Karpas-422 (cell line): ENCODE measurements at regions not wholly inside any gene's neighbourhood (a gene's known extent, or its start where the extent isn't known, plus 50 kb on each side); places are given as distances from the start of the nearest gene placed in this dataset.

Source experiments
- DNase-seq: peaks from one replicate; pipeline ENCODE4 v3.0.0-alpha.2; 2015
- H2AFZ ChIP-seq: fragments of 200-600 bp; sonication (generic); 2 replicates; pipeline ENCODE4 v1.6.1; 2014; ENCODE audit warnings: antibody characterized with exemption, low read length, mixed read lengths
- H3K27ac ChIP-seq: fragments of 200-600 bp; sonication (generic); 2 replicates; pipeline ENCODE4 v1.5.1; 2014; ENCODE audit warnings: mild to moderate bottlenecking, low read length, moderate library complexity
- H3K27me3 ChIP-seq: fragments of 200-600 bp; sonication (generic); 2 replicates; pipeline ENCODE4 v1.6.1; 2014; ENCODE audit warnings: low read length, mixed read lengths
- H3K36me3 ChIP-seq: fragments of 200-600 bp; sonication (generic); 2 replicates; pipeline ENCODE4 v1.6.1; 2014; ENCODE audit warnings: low read length, mixed read lengths; ENCODE audit not compliant: insufficient read depth
- H3K4me1 ChIP-seq: fragments of 200-600 bp; sonication (generic); 2 replicates; pipeline ENCODE4 v1.6.1; 2014; ENCODE audit warnings: mild to moderate bottlenecking, low read length, mixed read lengths
- H3K4me2 ChIP-seq: fragments of 200-600 bp; sonication (generic); 2 replicates; pipeline ENCODE4 v1.6.1; 2014; ENCODE audit warnings: low read length, low read depth, mild to moderate bottlenecking; ENCODE audit not compliant: poor library complexity, severe bottlenecking
- H3K4me3 ChIP-seq: fragments of 200-600 bp; sonication (generic); 2 replicates; pipeline ENCODE4 v1.5.1; 2014; ENCODE audit warnings: mild to moderate bottlenecking, antibody characterized with exemption, low read length, mixed read lengths
- H3K79me2 ChIP-seq: fragments of 200-600 bp; sonication (generic); 2 replicates; pipeline ENCODE4 v1.6.1; 2014; ENCODE audit warnings: mild to moderate bottlenecking, low read length, mixed read lengths
- H3K9ac ChIP-seq: fragments of 200-600 bp; sonication (generic); 2 replicates; pipeline ENCODE4 v1.6.0; 2014; ENCODE audit warnings: low read length
- H3K9me2 ChIP-seq: fragments of 200-600 bp; sonication (generic), shearing (Covaris generic); replicated peaks from 2 replicates; pipeline ENCODE4 v1.6.0; 2014; ENCODE audit warnings: mild to moderate bottlenecking, low read length, moderate library complexity; ENCODE audit not compliant: insufficient read depth
- H3K9me3 ChIP-seq: fragments of 300-700, 200-600 bp; sonication (generic); 2 replicates; pipeline ENCODE4 v1.6.1; 2014; ENCODE audit warnings: low read length, mixed read lengths
- H4K20me1 ChIP-seq: fragments of 200-600 bp; sonication (generic); 2 replicates; pipeline ENCODE4 v1.6.1; 2014; ENCODE audit warnings: mild to moderate bottlenecking, antibody characterized with exemption, low read length, low read depth; ENCODE audit not compliant: insufficient read depth

DNA sequence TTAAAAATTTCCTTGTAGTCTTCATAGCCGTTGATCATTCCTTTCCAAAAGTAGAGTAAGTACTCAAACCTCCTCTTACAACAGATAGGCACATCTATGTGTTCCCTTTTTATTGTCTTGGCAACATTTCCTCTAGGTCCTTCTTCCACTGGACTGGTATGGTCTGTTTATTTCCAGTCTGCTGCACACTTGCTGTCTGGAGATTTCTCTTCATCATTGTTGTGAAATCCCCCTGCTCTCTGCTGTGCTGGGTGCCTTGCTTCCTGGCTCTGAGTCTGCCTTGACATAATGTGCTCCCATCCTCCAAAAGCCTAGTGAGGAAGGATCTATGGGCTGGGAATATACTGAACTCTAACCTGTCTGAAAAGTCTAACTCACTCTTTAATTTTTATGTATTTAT, 545.3 kb upstream of the VSTM2A start:
- Histone ChIP-seq H3K4me3 (no peak overlapping the region), H4K20me1 (no peaks in the 10 kb centered on the region), H3K4me2 (no peak overlapping the region), H3K9me2 (no peaks in the 10 kb centered on the region), H2AFZ (no peak overlapping the region), H3K27ac (no peak overlapping the region), H3K9ac (no peak overlapping the region), H3K79me2 (no peaks in the 10 kb centered on the region), H3K9me3 (peaks cover 11% of the 10 kb centered on the region), H3K4me1 (no peaks in the 10 kb centered on the region), H3K36me3 (no peaks in the 10 kb centered on the region), H3K27me3 (no peaks in the 10 kb centered on the region)
- DNase-seq: no peak

DNA sequence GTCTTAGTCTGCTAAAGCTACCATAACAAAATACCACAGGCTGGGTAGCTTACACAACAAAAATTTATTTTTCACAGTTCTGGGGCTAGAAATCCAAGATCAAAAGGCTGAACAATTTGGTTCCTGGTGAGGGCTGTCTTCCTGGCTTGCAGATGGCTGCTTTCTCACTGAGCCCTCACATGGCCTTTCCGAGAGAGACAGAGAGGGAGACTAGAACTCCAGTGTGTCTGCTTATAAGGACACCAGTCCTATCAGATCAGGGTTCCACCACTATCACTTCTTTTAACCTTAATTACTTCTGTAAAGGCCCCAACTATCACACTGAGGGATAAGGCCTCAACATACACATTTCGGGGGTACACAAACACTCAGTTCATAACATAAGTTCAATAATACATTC, 527.4 kb upstream of the VSTM2A start:
- Histone ChIP-seq H3K9me2 (no peaks in the 10 kb centered on the region), H3K79me2 (no peaks in the 10 kb centered on the region), H3K4me3 (no peak overlapping the region), H2AFZ (no peak overlapping the region), H3K27me3 (no peaks in the 10 kb centered on the region), H3K9ac (no peak overlapping the region), H3K4me1 (no peaks in the 10 kb centered on the region), H3K36me3 (no peaks in the 10 kb centered on the region), H3K27ac (no peak overlapping the region), H3K9me3 (peaks cover 17% of the 10 kb centered on the region; the same call in 1 of the 2 replicates), H4K20me1 (no peaks in the 10 kb centered on the region), H3K4me2 (no peak overlapping the region)
- DNase-seq: no peak

DNA sequence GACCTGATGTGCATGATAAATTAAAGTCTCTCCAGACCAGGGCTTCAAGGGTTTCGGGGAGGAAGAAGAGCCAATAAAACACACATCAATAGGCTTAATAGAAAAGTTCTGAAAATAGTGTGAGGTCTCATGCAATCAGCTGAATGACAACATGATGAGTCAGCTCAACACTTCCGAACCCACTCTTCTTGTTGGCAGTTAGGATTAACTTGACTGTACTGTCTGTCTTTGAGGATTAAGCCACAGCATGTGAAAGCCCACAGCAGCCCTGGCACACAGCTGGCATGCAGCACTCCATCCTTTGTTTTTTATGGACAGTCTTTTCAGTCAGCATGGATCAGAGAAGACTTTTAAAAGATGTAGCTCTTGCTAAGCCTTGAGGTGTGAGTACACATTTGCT, 526.9 kb upstream of the VSTM2A start:
- peaks cover 17% of the 10 kb centered on the region; the same call in 1 of the 2 replicates for H3K9me3 ChIP-seq
- H3K9ac ChIP-seq: no peak overlapping the region
- H3K4me2 ChIP-seq: no peak overlapping the region
- no peaks in the 10 kb centered on the region for H3K27me3 ChIP-seq
- H3K36me3 ChIP-seq: no peaks in the 10 kb centered on the region
- no peak overlapping the region for H3K4me3 ChIP-seq
- H3K9me2 ChIP-seq: no peaks in the 10 kb centered on the region
- H4K20me1 ChIP-seq: no peaks in the 10 kb centered on the region
- DNase-seq: no peak
- H3K4me1 ChIP-seq: no peaks in the 10 kb centered on the region
- H2AFZ ChIP-seq: no peak overlapping the region
- H3K79me2 ChIP-seq: no peaks in the 10 kb centered on the region
- no peak overlapping the region for H3K27ac ChIP-seq

DNA sequence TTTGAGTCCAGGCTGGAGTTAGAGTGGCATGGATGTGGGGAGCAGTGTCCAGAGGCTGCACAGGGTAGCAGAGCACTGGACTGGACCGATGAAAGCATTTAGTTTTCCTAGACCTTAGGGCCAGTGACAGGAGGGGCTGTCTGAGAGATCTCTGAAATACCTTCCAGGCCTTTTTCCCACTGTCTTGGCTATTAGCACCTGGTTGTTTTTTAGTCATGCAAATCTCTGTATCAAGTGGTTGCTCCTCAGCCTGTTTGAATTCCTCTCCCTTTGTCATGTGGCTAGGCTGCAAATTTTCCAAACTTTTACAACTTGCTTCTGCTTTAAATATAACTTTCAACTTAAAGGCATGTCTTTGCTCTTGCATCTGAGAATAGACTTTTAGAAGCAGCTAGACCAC, 504.3 kb upstream of the VSTM2A start:
- no peaks in the 10 kb centered on the region for H3K9me2 ChIP-seq
- H3K79me2 ChIP-seq: no peaks in the 10 kb centered on the region
- H3K4me1 ChIP-seq: no peaks in the 10 kb centered on the region
- H3K9ac ChIP-seq: no peak overlapping the region
- H3K36me3 ChIP-seq: no peaks in the 10 kb centered on the region
- no peaks in the 10 kb centered on the region for H4K20me1 ChIP-seq
- no peak overlapping the region for H2AFZ ChIP-seq
- peaks cover 17% of the 10 kb centered on the region for H3K9me3 ChIP-seq
- no peak for DNase-seq
- H3K4me3 ChIP-seq: no peak overlapping the region
- H3K4me2 ChIP-seq: no peak overlapping the region
- H3K27me3 ChIP-seq: no peaks in the 10 kb centered on the region
- H3K27ac ChIP-seq: no peak overlapping the region

DNA sequence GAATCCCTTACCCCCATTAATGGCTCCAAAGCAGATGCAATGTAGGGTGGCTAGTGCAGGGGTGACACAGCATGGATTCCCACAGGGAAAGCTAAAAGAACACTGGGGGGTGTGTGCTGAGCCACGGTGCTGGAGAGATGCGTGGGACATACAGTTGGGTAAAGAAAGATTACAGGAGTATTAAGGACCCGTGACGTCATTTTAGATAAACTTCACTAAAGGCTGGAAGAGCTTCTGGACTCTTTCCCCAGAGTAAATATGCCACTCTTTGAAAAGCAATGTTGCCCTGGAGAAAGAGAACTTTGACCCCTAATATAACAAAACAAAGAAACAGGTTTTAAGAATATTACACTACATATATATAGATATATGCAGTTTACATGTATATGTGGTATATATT, 481.5 kb upstream of the VSTM2A start:
- H3K79me2 ChIP-seq: no peaks in the 10 kb centered on the region
- no peaks in the 10 kb centered on the region for H3K36me3 ChIP-seq
- H3K4me1 ChIP-seq: no peaks in the 10 kb centered on the region
- no peaks in the 10 kb centered on the region for H3K9me2 ChIP-seq
- no peaks in the 10 kb centered on the region for H4K20me1 ChIP-seq
- H3K4me2 ChIP-seq: no peak overlapping the region
- H3K4me3 ChIP-seq: no peak overlapping the region
- no peak overlapping the region for H3K9ac ChIP-seq
- no peak for DNase-seq
- H3K27me3 ChIP-seq: no peaks in the 10 kb centered on the region
- H3K27ac ChIP-seq: no peak overlapping the region
- peaks cover 44% of the 10 kb centered on the region for H3K9me3 ChIP-seq
- H2AFZ ChIP-seq: no peak overlapping the region

DNA sequence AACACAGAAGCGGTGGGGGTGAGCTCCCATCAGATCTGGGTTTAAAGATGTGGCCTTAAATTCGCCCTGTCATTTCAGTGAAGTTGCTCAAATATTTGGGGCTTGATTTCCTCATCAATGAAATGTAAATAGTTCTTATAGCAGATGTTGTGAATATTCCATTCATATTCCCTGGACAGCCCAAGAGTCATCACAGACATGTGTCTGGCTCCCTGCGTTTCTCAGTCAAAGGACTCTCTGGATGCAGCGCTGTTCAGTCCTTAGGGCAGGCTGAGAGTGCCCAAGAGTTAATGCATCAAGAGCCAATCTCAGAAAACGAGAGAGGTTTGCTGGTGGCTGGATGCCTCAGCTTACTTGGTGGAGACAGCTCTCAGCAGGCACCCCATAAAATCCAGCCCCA, 475.5 kb upstream of the VSTM2A start:
- H3K9me3 ChIP-seq: peaks cover 25% of the 10 kb centered on the region
- H2AFZ ChIP-seq: no peak overlapping the region
- no peak overlapping the region for H3K27ac ChIP-seq
- no peak overlapping the region for H3K4me3 ChIP-seq
- H3K27me3 ChIP-seq: no peaks in the 10 kb centered on the region
- H3K4me2 ChIP-seq: no peak overlapping the region
- H3K79me2 ChIP-seq: no peaks in the 10 kb centered on the region
- H3K9me2 ChIP-seq: no peaks in the 10 kb centered on the region
- no peaks in the 10 kb centered on the region for H3K36me3 ChIP-seq
- no peak overlapping the region for H3K9ac ChIP-seq
- no peaks in the 10 kb centered on the region for H3K4me1 ChIP-seq
- no peaks in the 10 kb centered on the region for H4K20me1 ChIP-seq
- no peak for DNase-seq

DNA sequence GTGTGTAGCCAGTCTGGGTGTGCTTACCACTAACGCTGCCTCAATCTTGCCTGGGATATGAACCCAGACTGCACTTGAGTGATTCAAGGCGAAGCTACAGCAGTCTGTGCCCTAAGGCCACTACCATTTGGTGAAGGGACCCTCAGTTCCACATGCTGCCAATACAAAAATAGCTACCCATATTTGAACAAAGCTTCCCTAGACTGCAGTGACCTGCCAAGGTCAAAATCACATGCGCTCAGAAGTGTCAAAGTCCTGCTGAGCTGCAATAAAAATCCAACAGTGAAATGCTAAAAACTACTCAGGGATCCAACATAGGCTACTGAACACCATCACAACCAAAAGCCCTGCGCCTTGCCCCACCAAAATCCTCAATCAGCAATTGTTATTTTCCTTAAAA, 472.3 kb upstream of the VSTM2A start:
- Histone ChIP-seq H3K36me3 (no peaks in the 10 kb centered on the region), H3K4me3 (no peak overlapping the region), H4K20me1 (no peaks in the 10 kb centered on the region), H3K9me3 (peaks cover 20% of the 10 kb centered on the region), H2AFZ (no peak overlapping the region), H3K79me2 (no peaks in the 10 kb centered on the region), H3K27me3 (no peaks in the 10 kb centered on the region), H3K4me2 (no peak overlapping the region), H3K27ac (no peak overlapping the region), H3K9me2 (no peaks in the 10 kb centered on the region), H3K9ac (no peak overlapping the region), H3K4me1 (no peaks in the 10 kb centered on the region)
- DNase-seq: no peak

DNA sequence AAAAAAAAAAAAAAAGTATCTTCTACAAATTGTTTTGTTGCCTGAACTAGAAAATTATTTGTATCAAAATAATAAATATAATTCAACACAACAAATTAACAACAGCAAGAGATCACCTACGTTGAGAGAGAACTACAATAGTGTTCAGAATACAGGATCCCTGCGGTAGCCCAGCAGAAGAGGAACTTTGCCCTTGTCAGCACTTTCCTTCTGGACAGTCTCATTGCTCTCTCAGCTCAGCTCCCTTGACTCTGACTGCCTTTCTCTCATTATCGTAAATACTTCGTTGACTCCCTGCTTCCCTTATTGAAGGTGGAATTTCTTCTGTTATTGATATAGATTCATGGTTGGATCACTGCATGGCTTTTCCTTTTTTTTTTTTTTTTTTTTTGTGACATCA, 469.5 kb upstream of the VSTM2A start:
- H3K79me2 ChIP-seq: no peaks in the 10 kb centered on the region
- no peak overlapping the region for H2AFZ ChIP-seq
- DNase-seq: no peak
- no peaks in the 10 kb centered on the region for H3K36me3 ChIP-seq
- no peak overlapping the region for H3K4me3 ChIP-seq
- no peaks in the 10 kb centered on the region for H3K9me2 ChIP-seq
- H3K9me3 ChIP-seq: peaks cover 10% of the 10 kb centered on the region
- no peaks in the 10 kb centered on the region for H4K20me1 ChIP-seq
- no peak overlapping the region for H3K9ac ChIP-seq
- no peak overlapping the region for H3K27ac ChIP-seq
- no peaks in the 10 kb centered on the region for H3K4me1 ChIP-seq
- H3K27me3 ChIP-seq: no peaks in the 10 kb centered on the region
- H3K4me2 ChIP-seq: no peak overlapping the region

DNA sequence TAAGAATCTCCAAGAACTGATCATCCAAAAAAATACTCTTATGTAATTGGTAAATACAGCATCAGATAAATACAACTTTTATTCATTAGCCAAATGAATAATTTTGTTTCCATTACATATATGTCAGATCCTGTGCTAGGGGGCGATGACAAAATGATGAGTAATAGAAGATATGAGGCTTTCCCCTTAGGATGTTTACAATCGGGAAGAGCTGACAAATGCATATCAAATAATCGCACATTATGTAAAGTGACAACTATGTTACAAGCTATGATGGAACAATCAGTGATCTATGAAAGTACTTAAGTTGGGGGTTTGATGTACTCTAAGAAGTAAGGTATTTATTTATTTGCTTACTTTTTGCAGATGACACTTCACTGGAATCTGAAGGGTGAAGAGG, 465.6 kb upstream of the VSTM2A start:
- no peak overlapping the region for H3K4me2 ChIP-seq
- H3K79me2 ChIP-seq: no peaks in the 10 kb centered on the region
- DNase-seq: no peak
- no peaks in the 10 kb centered on the region for H4K20me1 ChIP-seq
- H3K9me3 ChIP-seq: peaks cover 4% of the 10 kb centered on the region
- H3K9me2 ChIP-seq: no peaks in the 10 kb centered on the region
- no peak overlapping the region for H3K9ac ChIP-seq
- H2AFZ ChIP-seq: no peak overlapping the region
- no peaks in the 10 kb centered on the region for H3K36me3 ChIP-seq
- no peaks in the 10 kb centered on the region for H3K27me3 ChIP-seq
- no peak overlapping the region for H3K27ac ChIP-seq
- H3K4me1 ChIP-seq: no peaks in the 10 kb centered on the region
- H3K4me3 ChIP-seq: no peak overlapping the region
